IPS-18c (cell line): ENCODE measurements at regions not wholly inside any gene's neighbourhood (a gene's known extent, or its start where the extent isn't known, plus 50 kb on each side); places are given as distances from the start of the nearest gene placed in this dataset.

Experiments
- H3K4me3 ChIP-seq: 2 replicates; pipeline ENCODE4 v1.7.0; 2013; ENCODE audit warnings: low read depth, mild to moderate bottlenecking, low read length, moderate library complexity; ENCODE audit not compliant: insufficient read depth
- H3K9me3 ChIP-seq: one replicate; pipeline ENCODE4 v1.6.1; 2013; ENCODE audit warnings: mild to moderate bottlenecking, low read length, moderate library complexity; ENCODE audit not compliant: control insufficient read depth, insufficient read depth

DNA sequence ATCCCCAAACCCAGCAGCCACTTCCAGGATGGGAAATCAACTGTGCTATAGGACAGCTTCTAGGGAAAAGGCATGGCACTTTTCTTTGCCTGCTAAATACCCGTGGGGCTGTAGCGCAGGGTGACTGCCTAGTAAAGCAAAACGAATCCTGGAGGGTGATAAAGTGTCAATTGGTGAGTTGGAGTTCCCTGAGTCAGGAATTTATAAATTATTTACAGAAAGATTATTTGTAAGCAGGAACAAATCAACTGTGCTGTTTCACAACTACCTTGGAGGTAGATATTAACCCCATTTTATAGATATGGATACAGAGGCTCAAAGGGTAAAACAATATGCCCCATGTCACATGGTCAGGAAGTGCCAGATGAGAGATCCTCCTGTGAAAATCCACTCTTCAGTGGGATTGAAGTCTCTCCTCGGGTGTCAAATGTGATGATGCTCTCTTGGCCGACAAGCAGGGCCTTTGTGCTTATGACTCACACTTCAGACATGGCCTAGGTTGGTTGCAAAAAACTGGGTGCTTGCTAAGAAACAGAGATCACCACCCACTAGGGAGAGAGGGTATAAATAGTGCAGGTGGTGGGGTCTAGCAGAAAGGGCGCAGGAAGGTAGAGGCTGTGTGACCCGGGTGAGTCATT is 383.2 kb upstream of the ZMIZ1 start:
- Histone ChIP-seq H3K4me3 (no peak overlapping the region), H3K9me3 (peaks cover 11% of the 10 kb centered on the region)

DNA sequence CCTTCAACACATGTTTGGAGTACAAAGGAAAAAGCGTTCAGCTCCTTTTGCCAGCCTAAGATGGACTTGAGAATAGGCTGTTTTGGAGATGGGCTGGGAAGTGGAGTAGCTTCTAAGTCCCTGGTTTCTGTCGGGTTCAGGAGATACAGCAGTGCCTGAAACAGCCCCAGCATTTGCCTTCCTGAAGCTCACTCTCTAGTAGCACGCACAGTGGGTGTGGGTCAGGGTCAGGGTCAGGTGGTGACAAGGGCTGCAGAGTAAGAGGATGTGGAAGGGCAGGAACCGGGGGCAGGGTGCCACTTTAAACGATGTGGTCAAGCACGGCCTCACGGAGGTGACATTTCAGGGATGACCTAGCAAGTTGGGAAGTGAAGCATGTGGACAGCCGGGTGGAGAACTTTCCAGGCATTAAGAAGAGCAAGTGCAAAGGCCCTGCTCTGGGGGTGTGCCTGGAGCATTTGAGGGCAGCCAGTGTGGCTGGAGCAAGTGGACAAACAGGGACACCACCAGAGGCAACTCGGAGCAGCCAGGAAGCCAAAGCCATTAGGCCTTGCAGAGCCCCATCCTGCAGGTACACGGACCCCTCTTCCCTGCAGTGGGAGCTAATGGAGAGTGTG is 382.2 kb upstream of the ZMIZ1 start:
- Histone ChIP-seq H3K4me3 (no peak overlapping the region), H3K9me3 (peaks cover 9% of the 10 kb centered on the region)

- Histone ChIP-seq H3K4me3 (no peak overlapping the region), H3K9me3 (peaks cover 4% of the 10 kb centered on the region)
These were observed 381.1 kb upstream of the ZMIZ1 start for GRCh38 chr10:78687626-78688025.

DNA sequence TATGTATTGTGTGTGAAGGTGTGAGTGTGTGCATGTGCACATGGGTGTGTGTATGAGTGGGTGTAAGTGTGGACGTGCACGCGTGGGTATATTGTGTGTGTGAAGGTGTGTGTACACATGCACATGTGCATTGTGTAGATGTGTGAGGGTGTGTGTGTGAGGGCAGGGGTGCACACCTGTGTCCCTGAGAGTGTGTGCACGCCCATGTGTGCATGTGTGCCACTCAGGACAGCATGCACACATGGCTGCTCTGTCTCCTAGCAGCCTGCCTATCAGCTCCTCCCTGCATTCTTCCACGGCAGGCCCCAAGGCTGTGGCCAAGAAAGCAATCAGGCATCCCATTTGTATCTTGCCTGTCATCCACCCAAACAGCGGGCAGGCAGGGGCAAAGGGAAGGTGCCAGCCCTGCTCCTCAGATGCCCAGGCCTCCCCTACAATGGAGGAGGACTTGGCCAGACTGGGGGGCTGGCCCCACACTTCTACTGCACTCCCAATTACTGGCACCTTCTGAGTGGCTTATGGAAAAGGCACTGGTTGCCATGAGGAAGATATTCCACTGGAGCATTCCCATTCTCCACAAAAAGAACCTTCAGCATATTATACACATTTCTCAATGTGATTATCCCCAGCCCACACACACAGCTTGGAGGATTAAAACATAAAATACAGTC is 380.4 kb upstream of the ZMIZ1 start:
- Histone ChIP-seq H3K9me3 (no peaks in the 10 kb centered on the region), H3K4me3 (no peak overlapping the region)

GRCh38 chr10:78688901-78689583 is 379.7 kb upstream of the ZMIZ1 start:
- Histone ChIP-seq H3K9me3 (no peaks in the 10 kb centered on the region), H3K4me3 (no peak overlapping the region)

DNA sequence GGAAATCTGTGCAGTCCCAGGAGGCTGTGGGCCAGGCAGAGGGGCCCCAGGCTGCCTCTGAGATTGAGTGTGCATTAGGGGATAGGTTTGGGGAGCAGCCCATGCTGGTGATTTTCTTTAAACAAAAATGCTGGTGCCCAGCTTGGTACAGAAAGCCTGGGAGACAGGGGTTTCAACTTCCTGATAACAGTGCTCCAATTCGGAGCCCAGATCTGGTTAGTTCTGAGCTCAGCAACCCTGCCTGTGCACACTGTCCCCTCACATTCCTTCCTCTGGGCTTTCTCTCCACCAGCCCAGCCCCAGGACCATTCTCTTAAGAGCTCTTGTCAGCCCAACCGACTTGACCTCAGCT is 379.2 kb upstream of the ZMIZ1 start:
- Histone ChIP-seq H3K4me3 (no peak overlapping the region), H3K9me3 (no peaks in the 10 kb centered on the region)

DNA sequence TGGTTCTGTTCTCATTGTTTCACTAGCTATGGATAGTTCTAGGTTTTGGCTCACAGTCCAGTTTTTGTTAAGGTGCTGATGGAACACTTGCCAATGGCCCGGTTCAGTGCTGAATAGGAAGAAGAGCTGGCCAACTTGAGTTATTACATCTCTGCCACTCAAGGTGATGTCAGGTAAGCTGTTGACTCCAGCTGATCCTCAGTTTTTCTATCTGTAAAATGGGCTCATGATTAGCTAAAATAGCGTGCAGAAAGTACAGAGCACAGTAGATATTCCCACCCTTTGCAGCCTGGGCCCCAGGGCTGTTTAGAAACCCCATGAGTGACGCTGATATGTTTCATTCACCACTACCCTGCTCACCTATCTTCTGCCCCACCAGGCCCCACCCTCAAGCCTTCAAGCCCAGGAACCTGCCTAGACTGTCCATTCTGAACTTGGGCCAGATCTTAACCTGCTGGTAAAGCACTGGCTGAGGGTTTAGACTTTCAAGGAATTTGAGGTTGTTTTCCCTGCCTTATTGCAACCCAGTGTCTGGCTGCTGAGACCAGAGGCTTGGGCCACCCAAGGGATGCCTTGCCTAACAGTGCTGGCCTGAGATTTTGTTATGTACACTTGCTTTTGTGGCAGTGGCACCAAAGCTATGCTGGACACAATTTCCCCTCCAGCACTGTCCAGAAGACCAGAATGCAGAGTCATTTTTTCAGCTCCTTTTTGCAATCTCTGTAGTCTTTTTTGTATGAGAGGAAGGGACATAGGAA is 378.2 kb upstream of the ZMIZ1 start:
- H3K4me3 ChIP-seq = no peak overlapping the region
- no peaks in the 10 kb centered on the region for H3K9me3 ChIP-seq

DNA sequence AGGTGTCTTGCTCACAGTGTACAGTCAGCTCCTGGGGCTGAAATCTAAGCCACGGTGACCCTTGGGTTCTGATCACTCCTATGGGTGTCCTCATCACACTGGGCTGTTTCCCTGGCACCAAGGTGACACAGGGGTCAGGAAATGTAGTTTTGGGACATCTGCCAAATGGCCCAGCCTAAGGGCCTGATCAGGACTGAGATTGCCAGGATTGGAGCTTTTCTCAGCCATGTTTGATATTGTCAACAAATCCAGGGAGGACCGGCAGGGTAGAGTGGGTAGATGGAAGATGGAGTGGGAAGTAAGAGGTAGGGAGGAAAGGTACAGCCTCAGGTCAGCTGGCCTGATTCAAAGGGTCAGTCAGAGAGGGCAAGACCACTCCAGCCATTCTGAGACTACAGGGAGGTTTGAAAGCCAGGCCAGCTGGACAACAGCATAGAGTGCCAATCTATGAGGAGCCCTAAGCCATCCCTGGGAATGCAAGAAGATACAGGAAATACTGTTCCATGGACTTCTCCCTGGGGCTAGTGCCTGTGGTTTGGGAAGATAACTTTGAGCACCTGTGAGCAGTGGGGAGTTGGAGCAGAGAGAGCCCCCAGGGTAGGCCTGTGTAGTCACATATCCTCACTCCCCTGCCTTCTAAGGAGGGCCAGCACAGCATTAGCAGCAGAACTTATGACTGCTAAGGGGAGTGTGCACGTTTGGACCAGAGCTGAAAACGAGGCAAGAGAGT is 377.3 kb upstream of the ZMIZ1 start:
- H3K4me3 ChIP-seq = no peak overlapping the region
- no peaks in the 10 kb centered on the region for H3K9me3 ChIP-seq

DNA sequence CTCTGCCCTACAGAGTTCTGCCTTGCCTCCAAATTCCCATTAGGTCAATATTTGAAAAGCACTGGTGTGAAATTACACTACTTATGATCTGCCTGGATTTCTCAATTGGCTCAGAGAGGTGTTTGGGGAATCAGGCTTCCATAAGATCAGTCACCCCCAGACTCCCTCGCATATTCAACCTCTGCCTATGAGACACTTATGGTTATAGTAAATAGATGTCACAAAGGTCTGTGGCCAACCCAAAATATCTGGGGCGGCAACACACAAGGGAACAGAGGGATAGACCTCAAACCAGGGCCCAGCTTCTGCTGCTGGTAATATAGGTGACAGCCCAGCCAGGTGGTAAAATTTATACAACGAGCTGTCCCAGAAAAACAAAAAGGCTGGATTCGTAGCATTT is 376.7 kb upstream of the ZMIZ1 start:
- H3K9me3 ChIP-seq = no peaks in the 10 kb centered on the region

GRCh38 chr10:78695846-78696245 is 372.9 kb upstream of the ZMIZ1 start:
- no peaks in the 10 kb centered on the region for H3K9me3 ChIP-seq
- no peak overlapping the region for H3K4me3 ChIP-seq

More for the DNA sequence above, 376.7 kb upstream of the ZMIZ1 start:
- no peak overlapping the region for H3K4me3 ChIP-seq

DNA sequence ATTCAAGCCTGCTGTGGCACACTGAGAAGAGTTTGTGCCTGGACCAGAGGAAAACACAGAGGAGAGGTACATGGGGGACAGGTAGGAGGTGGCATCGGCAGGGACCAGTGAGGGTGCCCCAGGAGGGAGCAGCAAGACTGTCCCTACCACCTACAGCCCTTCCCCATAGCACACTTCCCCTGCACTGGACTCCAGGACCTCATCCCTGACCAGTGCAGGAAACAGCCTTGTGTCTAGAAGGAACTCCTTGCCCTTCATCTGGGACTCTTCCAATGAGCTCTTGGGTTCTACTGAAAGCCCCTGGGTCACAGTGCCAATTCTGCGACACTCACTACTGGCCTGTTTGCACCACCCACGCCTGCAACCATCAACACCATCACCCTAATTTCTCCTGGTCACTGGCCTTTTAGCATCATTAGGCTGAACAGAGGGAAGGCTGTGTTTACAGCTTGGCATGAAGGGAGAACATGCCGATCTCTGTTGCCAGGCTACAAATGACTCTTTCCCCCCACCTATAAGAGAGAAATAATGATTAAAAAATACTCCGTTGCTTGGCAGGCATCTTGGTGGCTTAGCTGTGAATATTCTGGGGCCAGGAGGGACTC is 371.9 kb upstream of the ZMIZ1 start:
- Histone ChIP-seq H3K9me3 (no peaks in the 10 kb centered on the region), H3K4me3 (no peak overlapping the region)

- H3K9me3 ChIP-seq = no peaks in the 10 kb centered on the region
- H3K4me3 ChIP-seq = no peak overlapping the region
These were observed 368.8 kb upstream of the ZMIZ1 start for GRCh38 chr10:78699971-78700370.

GRCh38 chr10:78700413-78700812 is 368.4 kb upstream of the ZMIZ1 start:
- H3K4me3 ChIP-seq = no peak overlapping the region
- no peaks in the 10 kb centered on the region for H3K9me3 ChIP-seq

DNA sequence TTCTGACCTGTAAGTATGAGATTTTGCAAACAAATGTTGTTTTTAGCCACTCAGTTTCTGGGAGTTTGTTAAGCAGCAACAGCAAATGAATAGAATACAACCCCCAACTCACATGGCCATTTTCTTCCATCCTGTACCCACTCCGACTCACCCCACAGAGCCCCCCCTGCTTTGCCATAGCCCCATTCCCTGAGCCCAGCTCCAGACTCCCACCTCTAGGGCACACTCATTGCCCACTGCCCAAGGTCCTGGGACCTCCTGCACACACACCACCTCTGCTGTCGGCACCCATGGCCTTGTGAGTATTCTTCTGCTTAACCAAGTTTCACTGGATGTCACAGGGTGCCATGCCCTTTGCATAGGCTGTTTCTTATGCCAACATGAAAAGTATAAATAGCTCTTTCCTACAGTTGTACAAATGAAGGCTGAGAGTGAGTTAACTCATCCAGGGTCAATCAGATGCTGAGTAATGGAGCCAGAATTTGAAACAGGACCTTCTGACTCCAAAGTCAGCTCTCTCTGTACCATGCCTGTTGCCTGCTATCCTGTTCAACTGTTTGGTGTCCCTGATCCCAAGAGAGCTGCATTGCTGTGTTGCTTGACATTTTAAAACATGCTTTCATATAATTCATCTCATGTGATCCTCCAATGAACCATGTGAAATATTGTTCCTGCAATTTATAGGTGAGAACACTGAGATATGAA is 367.8 kb upstream of the ZMIZ1 start:
- Histone ChIP-seq H3K9me3 (no peaks in the 10 kb centered on the region), H3K4me3 (no peak overlapping the region)

- no peaks in the 10 kb centered on the region for H3K9me3 ChIP-seq
- no peak overlapping the region for H3K4me3 ChIP-seq
These were observed 366.6 kb upstream of the ZMIZ1 start for GRCh38 chr10:78702186-78702585.

DNA sequence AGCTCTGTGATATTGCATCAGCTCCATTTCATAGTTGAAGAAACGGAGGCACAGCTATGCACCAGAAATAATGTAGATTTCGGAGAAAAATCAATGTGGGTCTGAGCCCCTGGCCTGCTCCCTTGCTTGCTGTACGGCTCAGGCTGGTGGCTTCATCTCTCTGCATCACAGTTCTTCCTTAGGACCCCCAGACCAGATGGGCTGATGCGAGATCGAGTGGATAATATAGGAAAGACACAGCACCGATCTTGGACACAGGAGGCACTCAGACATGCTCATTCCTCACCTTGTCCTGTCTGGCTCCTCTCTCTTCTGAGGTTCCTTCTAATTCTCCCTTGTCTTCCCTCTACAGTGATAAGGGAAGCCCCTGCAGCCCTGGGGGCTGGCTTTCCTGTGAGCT is 365.9 kb upstream of the ZMIZ1 start:
- Histone ChIP-seq H3K9me3 (no peaks in the 10 kb centered on the region), H3K4me3 (no peak overlapping the region)
